ENCODE measurements at regions not wholly inside any gene's neighbourhood (a gene's known extent, or its start where the extent isn't known, plus 50 kb on each side); places are given as distances from the start of the nearest gene placed in this dataset.

DNA sequence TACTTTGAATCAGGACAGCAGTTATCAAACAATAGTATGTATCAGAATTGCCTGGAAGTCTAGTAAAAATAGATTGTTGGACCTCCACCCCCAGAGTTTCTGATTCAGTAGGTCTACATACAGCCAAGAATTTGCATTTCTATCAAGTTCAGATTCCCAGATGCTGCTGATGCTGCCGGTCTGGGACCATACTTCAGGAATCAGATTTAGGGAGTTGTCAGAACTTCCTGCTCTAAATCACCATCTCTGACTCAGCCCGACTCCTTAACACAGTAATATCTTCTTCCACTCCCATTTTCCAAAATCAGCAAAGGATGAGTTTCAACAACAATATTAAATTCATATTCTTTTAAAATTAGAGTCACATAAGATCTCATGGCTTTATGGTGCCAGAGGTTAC lies 227.2 kb upstream of the TMEM161B start:
- TF ChIP-seq ZFP30 (CRISPR knock-in tag; IDR thresholded peaks at IDR 0.05) (no peak), BACH2 (CRISPR knock-in tag; IDR thresholded peaks at IDR 0.05; ENCODE audit: borderline replicate concordance) (no peak)
- TF ChIP-seq, protein P1, sequence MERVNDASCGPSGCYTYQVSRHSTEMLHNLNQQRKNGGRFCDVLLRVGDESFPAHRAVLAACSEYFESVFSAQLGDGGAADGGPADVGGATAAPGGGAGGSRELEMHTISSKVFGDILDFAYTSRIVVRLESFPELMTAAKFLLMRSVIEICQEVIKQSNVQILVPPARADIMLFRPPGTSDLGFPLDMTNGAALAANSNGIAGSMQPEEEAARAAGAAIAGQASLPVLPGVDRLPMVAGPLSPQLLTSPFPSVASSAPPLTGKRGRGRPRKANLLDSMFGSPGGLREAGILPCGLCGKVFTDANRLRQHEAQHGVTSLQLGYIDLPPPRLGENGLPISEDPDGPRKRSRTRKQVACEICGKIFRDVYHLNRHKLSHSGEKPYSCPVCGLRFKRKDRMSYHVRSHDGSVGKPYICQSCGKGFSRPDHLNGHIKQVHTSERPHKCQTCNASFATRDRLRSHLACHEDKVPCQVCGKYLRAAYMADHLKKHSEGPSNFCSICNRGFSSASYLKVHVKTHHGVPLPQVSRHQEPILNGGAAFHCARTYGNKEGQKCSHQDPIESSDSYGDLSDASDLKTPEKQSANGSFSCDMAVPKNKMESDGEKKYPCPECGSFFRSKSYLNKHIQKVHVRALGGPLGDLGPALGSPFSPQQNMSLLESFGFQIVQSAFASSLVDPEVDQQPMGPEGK (CRISPR knock-in tag; IDR thresholded peaks at IDR 0.05; ENCODE audit: borderline replicate concordance) = no peak
- TF ChIP-seq, protein P2, sequence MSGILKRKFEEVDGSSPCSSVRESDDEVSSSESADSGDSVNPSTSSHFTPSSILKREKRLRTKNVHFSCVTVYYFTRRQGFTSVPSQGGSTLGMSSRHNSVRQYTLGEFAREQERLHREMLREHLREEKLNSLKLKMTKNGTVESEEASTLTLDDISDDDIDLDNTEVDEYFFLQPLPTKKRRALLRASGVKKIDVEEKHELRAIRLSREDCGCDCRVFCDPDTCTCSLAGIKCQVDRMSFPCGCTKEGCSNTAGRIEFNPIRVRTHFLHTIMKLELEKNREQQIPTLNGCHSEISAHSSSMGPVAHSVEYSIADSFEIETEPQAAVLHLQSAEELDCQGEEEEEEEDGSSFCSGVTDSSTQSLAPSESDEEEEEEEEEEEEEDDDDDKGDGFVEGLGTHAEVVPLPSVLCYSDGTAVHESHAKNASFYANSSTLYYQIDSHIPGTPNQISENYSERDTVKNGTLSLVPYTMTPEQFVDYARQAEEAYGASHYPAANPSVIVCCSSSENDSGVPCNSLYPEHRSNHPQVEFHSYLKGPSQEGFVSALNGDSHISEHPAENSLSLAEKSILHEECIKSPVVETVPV (CRISPR knock-in tag; IDR thresholded peaks at IDR 0.05) = no peak
